ENCODE measurements at regions not wholly inside any gene's neighbourhood (a gene's known extent, or its start where the extent isn't known, plus 50 kb on each side); places are given as distances from the start of the nearest gene placed in this dataset.
A peak's percentile ranks its signal among the peaks of the same experiment; 100 is the strongest.
"Not testable (repeated sequence)": the region's sequence is repeated elsewhere in the genome, so short reads cannot be mapped to it uniquely, and the experiment has no call there.

GRCh38 chr5:92370032-92370431 lies 986.9 kb upstream of the ARRDC3 start:
- DNase-seq, result no peak

DNA sequence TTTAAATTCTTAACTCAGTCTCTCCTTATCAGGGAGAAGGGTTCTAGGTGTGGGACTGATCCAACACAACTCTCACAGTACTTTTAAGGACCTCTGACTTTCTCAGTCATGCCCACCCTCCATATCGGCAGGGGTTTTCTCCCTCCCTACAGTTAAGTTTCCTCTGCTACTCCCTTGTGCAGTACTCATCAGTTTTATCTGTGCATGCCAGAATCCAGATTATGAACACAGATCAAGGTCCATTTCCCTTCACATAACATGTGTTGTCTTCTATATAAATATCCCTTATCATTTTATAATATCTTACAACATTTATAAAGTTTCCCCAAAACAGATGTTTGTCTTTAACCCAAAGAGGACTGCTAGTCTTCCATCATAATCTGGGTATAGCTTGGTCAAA lies 986.5 kb upstream of the ARRDC3 start:
- DNase-seq, result no peak

- no peak for DNase-seq
Measured at GRCh38 chr5:92364986-92365550, 982.0 kb upstream of the ARRDC3 start.

- no peak for DNase-seq
Measured at GRCh38 chr5:92353107-92354030, 970.3 kb upstream of the ARRDC3 start.

GRCh38 chr5:92337772-92338234 lies 954.7 kb upstream of the ARRDC3 start:
- DNase-seq, result no peak

GRCh38 chr5:92332039-92332438 lies 948.9 kb upstream of the ARRDC3 start:
- no peak for DNase-seq

- no peak for DNase-seq
Measured at GRCh38 chr5:92330365-92330764, 947.2 kb upstream of the ARRDC3 start.

DNA sequence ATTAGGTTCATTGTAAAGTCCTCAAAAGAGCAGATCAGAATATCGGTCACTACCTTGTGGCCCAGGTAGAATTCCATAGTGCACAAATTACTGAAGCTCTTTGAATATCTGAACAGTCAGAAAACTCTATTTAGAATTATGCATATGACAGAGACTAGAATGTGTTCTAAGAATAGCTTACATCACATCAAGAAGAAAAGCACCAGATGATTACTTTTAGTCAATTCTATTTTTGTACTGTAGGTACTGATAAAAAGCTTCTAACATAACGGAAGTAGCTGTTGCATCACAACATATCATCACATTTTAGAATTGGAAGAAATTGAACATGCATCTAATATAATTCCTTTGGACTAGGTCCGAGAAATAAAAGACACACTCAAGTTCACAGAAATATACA lies 946.6 kb upstream of the ARRDC3 start:
- DNase-seq, result no peak

GRCh38 chr5:92328584-92329259 lies 945.6 kb upstream of the ARRDC3 start:
- no peak for DNase-seq

DNA sequence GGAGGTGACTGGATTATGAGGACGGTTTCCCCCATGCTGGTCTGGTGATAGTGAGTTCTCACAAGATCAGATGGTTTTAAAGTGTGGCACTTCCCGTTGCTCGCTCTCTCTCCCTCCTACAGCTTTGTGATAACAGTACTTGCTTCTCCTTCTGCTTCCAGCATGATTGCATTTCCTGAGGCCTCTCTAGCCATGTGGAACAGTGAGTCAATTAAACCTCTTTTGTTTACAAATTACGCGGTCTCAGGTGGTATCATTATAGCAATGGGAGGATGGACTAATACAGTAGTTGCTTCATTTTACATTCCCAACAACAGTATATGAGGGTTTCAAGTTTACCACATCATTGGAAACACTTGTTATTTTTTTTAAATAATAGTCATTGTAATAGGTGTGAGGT lies 937.3 kb upstream of the ARRDC3 start:
- DNase-seq, result no peak

DNA sequence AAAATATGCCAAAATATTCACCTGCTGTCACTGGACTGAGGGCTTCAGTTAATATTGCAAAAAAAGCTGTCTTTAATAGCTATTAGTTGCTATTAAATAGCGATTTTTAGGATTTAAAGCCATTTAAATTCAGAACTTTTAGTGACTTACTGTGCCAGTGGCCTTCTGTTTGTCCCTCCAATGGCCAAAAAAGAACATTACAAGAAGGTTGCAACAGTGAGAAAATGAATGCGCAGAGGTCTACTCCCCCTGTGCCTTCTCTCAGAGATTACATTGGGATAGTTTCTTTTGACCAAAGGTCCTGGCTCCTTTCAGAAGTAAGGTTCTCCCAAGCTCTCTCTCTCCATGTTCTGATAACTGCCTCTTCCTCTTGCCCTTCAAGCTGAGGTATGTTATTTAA lies 930.3 kb upstream of the ARRDC3 start:
- no peak for DNase-seq

- peak; percentile 41 for DNase-seq
Measured at GRCh38 chr5:92309336-92309991, 926.3 kb upstream of the ARRDC3 start.

GRCh38 chr5:92308679-92309078 lies 925.6 kb upstream of the ARRDC3 start:
- no peak for DNase-seq

- not testable (repeated sequence) for DNase-seq
Measured at GRCh38 chr5:92302356-92302755, 919.2 kb upstream of the ARRDC3 start.

GRCh38 chr5:92283521-92283920 lies 900.4 kb upstream of the ARRDC3 start:
- DNase-seq, result no peak

- not testable (repeated sequence) for DNase-seq
Measured at GRCh38 chr5:92271750-92272149, 888.6 kb upstream of the ARRDC3 start.

GRCh38 chr5:92268343-92268742 lies 885.2 kb upstream of the ARRDC3 start:
- DNase-seq, result no peak

- DNase-seq, result no peak
Measured at GRCh38 chr5:92267830-92268229, 884.7 kb upstream of the ARRDC3 start.

DNA sequence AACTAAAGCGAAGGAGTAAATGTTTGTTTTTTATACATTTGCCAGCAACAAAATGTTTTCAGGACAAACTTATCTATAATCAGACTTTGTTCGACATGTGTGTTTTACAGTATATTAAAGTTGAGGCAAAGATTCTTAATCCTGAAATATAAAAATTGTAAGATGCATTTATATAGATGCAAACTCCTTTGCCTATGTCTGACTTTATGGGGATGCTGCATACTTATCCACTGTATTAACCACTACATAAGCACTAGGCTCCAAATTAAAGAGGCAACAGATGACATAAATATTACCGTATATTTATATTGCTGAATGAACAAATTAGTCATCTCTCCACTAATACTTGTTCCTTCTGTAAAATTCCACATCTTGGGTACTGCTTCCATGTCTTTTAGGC lies 882.7 kb upstream of the ARRDC3 start:
- no peak for DNase-seq

DNA sequence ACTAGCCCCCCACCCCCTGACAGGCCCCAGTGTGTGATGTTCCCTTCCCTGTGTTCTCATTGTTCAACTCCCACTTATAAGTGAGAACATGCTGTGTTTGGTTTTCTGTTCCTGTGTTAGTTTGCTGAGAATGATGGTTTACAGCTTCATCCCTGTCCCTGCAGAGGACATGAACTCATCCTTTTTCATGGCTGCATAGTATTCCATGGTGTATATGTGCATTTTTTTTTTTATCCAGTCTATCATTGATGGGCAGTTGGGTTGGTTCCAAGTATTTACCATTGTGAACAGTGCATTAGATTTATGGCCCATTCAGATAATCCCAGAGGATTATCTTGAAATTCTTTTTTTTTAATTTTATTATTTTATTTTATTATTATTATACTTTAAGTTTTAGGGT lies 872.5 kb upstream of the ARRDC3 start:
- DNase-seq, result not testable (repeated sequence)

GRCh38 chr5:92248518-92248917 lies 865.4 kb upstream of the ARRDC3 start:
- no peak for DNase-seq

- no peak for DNase-seq
Measured at GRCh38 chr5:92242170-92242569, 859.1 kb upstream of the ARRDC3 start.

- DNase-seq, result no peak
Measured at GRCh38 chr5:92237896-92238295, 854.8 kb upstream of the ARRDC3 start.
